Pulmonary artery endothelial cell (primary cell): ENCODE measurements at regions not wholly inside any gene's neighbourhood (a gene's known extent, or its start where the extent isn't known, plus 50 kb on each side); places are given as distances from the start of the nearest gene placed in this dataset.

Source experiments
- DNase-seq: peaks from one replicate; pipeline ENCODE4 v3.0.0-alpha.2; 2011; ENCODE audit warnings: low read depth, low spot score

DNA sequence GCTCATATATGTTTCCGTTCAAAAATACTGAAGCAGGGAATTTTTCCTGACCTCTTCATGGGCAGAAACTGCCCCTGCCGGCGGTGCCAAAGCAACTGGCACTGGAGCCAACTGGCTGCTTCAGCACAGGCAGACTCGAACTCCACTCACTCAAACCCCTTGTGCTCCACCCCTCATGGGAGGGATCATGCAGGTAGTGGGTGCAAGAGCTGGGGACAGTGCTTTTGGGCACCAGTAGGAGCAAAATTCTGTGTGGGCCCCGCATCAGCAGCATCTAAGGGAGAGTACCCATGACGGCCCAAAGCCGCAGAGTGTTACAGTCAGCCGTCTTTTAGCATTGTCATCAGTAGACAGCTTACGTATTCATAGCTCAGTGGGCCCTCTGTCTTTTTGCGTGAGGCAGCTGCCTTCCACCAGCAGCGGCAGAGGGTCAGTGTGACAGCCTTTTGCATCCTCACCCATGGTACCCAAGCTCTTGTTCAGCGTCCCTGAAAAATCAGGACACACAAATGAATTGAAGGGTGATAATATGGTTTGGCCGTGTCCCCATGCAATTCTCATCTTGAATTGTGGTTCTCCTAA is 393.8 kb downstream of the SLITRK6 start:
- DNase-seq = no peak

DNA sequence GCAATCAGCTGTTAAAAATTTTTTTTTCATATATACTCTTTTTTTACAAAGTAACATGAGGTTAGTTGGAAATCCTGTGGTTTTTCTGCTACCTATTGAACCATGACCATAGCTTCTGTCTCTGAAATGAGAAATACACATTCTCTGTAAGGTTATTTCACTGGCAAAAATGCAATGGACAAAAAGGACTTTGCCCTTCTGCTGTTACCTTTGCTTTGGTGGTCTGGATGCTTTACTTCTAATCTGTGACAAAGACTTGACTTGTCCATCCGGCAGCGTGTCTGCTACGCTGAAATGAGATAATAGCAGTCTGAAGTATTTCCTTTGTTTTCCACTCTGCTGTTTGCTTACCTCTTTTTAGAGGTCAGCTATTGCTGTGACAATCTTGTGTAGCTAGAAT is 412.8 kb downstream of the SLITRK6 start:
- DNase-seq = no peak

DNA sequence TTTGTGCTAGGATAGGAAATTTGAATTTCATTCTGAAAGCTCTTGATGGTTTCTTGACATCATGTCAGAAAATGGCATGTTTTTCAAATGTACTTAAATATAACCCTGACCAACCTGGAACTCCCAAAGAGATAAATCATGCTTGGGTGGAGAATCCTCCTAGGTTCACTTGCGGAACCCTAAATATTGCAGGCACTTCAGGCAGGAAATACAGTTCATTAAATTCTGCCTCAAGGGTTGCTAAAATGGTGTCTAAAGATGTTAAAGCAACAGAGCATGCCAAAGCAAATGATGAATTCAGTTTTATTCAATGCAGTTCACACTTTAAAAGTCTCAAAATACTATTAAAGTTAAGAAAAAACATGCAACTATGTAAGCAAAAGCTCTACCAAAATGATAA is 415.9 kb downstream of the SLITRK6 start:
- no peak for DNase-seq

- DNase-seq = no peak
Observed at GRCh38 chr13:85381082-85381481, 418.1 kb downstream of the SLITRK6 start.

DNA sequence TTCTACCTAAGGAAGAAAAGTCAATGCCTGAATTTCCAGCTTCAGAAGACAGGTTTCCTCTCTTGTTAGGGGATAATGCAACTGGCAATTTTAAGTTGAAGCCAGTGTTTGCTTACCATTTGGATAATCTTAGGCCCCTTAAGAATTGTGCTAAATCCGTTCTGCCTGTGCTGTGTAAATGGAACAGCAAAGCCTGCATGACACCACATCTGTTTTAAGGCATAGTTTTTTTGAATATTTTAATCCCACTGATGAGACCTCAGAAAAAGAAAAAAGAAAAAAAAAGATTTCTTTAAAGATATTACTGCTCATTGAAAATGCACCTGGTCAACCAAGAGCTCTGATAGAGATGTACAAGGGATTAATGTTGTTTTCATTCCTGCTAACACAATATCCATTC is 419.2 kb downstream of the SLITRK6 start:
- DNase-seq = no peak

GRCh38 chr13:85379433-85379832 is 419.8 kb downstream of the SLITRK6 start:
- no peak for DNase-seq

DNA sequence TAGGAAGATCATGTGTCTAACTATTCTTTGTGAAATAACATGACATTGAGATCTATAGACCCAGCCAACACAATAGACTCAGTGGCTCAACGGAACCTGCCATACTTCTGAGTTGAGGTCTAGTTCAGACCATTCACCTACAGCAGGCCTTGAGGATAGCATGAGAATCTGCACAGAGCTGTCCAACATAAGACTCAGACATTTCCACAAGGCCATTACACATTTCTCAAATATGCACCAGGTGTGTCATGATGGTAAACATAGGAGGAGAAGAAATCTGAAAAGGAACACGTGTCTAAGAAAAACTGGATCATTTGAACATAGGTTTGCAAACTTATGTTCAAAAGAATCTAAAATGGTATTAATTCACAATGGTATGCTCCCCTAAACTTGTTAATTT is 421.4 kb downstream of the SLITRK6 start:
- no peak for DNase-seq

DNA sequence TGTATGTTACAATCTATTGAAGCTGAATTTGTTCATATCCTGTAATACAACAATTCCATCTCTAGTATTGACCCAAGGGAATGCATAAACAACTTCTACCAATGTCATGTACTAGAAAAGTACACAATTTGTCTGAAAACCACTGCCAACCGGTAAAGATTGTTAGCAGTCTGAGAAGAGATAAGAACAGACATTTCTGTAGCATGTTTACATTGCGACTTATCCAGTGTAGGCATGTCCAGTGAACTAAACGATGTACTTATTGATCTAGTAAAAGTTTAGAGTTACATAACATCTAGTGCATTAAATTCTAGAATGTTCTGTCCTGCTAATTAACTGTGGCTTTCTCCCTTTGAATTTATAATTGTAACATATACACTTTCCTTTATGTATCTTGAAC is 425.9 kb downstream of the SLITRK6 start:
- DNase-seq = no peak

DNA sequence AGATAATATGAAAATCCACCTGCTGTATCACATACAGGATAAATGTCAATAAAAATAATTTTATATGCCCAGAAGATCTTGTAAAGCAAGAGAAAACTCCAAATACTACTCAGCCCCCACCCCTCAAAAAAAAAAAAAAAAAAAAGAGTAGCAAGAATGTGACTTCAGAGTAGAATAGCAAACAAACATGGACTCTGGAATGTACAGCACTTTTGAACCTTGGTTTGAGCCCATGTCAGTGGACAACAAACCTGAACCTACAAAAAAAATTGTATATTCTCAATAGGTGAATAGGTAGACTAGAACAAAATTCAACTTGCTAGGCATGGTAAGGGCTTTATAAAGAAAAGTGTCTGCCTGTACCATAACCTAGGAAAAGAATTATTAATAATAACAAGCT is 428.0 kb downstream of the SLITRK6 start:
- no peak for DNase-seq

DNA sequence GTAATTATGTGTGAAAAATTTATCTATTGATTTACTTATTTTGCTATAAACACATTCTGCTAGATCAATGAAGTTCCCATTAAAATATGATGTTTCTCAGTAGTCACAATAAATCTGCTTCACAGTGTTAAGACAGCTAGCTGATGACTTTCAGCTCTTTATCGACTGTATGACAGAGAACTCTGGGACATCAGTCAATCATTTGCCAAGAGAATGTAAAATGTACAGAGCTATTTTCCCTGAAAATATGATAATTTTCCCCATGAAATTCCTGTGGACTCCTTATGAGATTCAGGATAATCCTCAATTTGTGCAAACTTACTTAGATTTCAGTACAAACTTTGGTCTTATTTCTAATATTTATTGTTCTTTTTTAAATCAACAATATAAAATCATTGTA is 430.5 kb downstream of the SLITRK6 start:
- no peak for DNase-seq

DNA sequence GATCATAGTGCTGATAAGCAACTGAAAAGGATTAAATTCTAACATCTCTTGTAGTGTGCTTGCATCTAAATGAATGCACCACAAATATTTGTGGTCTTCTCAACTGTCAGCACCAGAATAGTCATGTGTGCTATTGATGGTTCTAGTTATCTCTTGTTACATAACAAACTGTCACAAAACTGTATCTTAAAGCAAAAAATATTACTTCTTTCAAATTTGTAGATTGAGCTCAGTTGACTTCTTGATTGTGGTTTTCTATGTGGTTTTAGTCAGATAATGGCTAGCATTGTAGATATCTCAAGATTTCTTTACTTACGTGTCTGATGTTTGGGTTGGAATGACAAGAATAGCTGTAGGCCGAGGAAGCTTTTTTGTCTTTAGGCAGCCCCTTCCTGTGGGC is 431.3 kb downstream of the SLITRK6 start:
- no peak for DNase-seq

- no peak for DNase-seq
Observed at GRCh38 chr13:85366759-85367417, 432.3 kb downstream of the SLITRK6 start.

GRCh38 chr13:85363504-85363903 is 435.7 kb downstream of the SLITRK6 start:
- no peak for DNase-seq

GRCh38 chr13:85362980-85363379 is 436.2 kb downstream of the SLITRK6 start:
- no peak for DNase-seq

GRCh38 chr13:85347251-85347650 is 452.0 kb downstream of the SLITRK6 start:
- DNase-seq = no peak

DNA sequence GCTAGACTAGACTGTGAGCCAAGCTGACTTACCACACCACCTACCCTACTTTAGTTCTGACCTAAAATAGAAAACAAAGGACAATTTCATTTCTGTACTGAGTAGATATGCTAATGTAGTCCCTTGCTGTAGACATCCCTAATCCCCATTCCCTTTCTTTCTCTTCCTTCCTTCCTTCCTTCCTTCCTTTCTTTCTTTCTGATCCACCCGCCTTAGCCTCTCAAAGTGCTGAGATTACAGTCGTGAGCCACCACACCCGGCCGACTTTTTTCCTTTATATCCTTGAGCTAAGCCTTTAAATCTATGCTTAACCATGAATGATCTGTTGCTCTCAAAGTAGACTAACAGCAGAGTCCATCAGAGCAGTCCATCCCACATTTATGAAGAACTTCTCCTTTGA is 465.0 kb downstream of the SLITRK6 start:
- no peak for DNase-seq

GRCh38 chr13:85333506-85334020 is 465.7 kb downstream of the SLITRK6 start:
- no peak for DNase-seq

- no peak for DNase-seq
Observed at GRCh38 chr13:85332615-85333014, 466.6 kb downstream of the SLITRK6 start.

DNA sequence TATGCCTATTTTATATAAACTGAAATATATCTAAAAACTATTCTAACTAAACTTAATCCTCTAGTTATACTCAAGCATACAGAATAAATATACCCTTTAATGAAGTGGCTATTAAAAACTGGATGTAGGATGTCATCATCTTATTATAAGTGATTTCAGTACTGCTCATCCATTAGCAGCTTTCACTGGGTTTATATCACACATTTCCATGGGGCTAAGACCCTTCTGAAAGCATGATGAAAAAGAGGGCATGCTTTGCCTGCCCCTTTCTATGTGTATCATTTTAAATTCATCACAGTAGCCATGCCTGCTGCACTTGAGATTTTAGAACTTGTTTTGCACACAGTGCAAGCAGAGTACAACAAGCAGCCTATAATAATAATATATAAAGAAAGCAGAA is 477.5 kb downstream of the SLITRK6 start:
- no peak for DNase-seq

- no peak for DNase-seq
Observed at GRCh38 chr13:85317781-85318180, 481.4 kb downstream of the SLITRK6 start.

- DNase-seq = no peak
Observed at GRCh38 chr13:85316506-85317025, 482.7 kb downstream of the SLITRK6 start.

DNA sequence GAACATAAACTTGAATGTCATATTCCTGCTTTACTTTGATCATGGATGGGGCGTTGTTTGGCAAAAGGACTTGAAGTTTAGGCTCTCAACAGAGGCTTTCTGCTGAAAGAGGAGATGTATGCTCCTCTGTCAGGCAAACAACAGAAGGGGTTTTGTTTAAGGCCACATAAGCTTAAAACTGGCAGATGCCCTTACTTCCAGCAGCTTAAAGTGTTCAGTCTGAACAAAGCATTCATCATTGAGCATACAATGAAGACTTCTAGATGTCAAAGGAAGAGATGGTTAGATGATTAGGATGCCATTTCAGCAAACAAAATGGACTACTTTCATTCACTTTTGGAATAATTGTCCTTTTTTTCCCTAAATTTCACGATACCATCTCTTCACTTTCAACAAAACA is 484.5 kb downstream of the SLITRK6 start:
- DNase-seq = no peak
